ENCODE measurements at regions not wholly inside any gene's neighbourhood (a gene's known extent, or its start where the extent isn't known, plus 50 kb on each side); places are given as distances from the start of the nearest gene placed in this dataset.

GRCh38 chr3:4219227-4219568 is 84.0 kb upstream of the SETMAR start:
- no peak for TF ChIP-seq CTCF (IDR thresholded peaks at IDR 0.05)
- TF ChIP-seq POLR2A (IDR thresholded peaks at IDR 0.05) = no peak

Data from testis (tissue), 2 donors.